Tibial nerve (tissue), 4 donors: ENCODE measurements at regions not wholly inside any gene's neighbourhood (a gene's known extent, or its start where the extent isn't known, plus 50 kb on each side); places are given as distances from the start of the nearest gene placed in this dataset.

ENCODE experiments used
- DNase-seq, 2 donors: peaks; one replicate each; pipeline ENCODE4 v3.0.0-alpha.2; 2019; ENCODE audit warnings: low spot score in 2 of 2
- H3K27ac ChIP-seq, 4 donors: fragments of 200-600 bp; sonication (generic) in 3 of 4; one replicate each; pipeline ENCODE4 v1.5.1; 2017 to 2019; ENCODE audit warnings: mild to moderate bottlenecking in 1 of 4
- H3K27me3 ChIP-seq, 2 donors: fragments of 200-600 bp; sonication (generic) in 1 of 2; one replicate each; pipeline versions ENCODE4 v1.5.1 to v1.6.0; 2017 to 2019
- H3K36me3 ChIP-seq, 3 donors: fragments of 200-600 bp; sonication (generic); one replicate each; pipeline ENCODE4 v1.5.1; 2018 to 2019
- H3K4me1 ChIP-seq, 4 donors: fragments of 200-600 bp; sonication (generic) in 3 of 4; one replicate each; pipeline ENCODE4 v1.5.1; 2017 to 2019
- H3K4me3 ChIP-seq, 4 donors: fragments of 200-600 bp; sonication (generic) in 3 of 4; one replicate each; pipeline ENCODE4 v1.5.1; 2017 to 2019; ENCODE audit warnings: mild to moderate bottlenecking in 1 of 4, moderate library complexity in 1 of 4
- H3K9me3 ChIP-seq, 4 donors: fragments of 200-600 bp; sonication (generic) in 3 of 4; one replicate each; pipeline ENCODE4 v1.5.1; 2017 to 2019
- CTCF ChIP-seq, 5 experiments: fragments of 200-600 bp in 3 of 5; fragments of 450-650 bp in 2 of 5; sonication (generic) in 3 of 5; IDR thresholded peaks; one replicate each; pipeline ENCODE4 v1.5.1; 2016 to 2019; ENCODE audit warnings: antibody characterized with exemption in 5 of 5, mild to moderate bottlenecking in 3 of 5, moderate library complexity in 2 of 5
- EP300 ChIP-seq, 2 donors: sonication (generic); formaldehyde crosslinking; IDR thresholded peaks; one replicate each; pipeline ENCODE4 v1.6.1; 2017; ENCODE audit warnings: antibody characterized with exemption in 2 of 2, mild to moderate bottlenecking in 1 of 2
- POLR2A ChIP-seq, 2 donors: fragments of 450-650 bp; IDR thresholded peaks; one replicate each; pipeline ENCODE4 v1.6.1; 2017; ENCODE audit warnings: antibody characterized with exemption in 2 of 2, mild to moderate bottlenecking in 2 of 2, moderate library complexity in 2 of 2
- WGBS, 2 donors: methylation state at CpG; one replicate each; pipeline ENCODE4 v1.1.5; 2018; 5-methylcytosine and 5-hydroxymethylcytosine counted together

GRCh38 chr1:111556325-111557037 is 53.0 kb upstream of the ADORA3 start:
- no peak overlapping the region for H3K4me3 ChIP-seq
- no peaks in the 10 kb centered on the region for H3K4me1 ChIP-seq
- no peak for DNase-seq
- no peaks in the 10 kb centered on the region for H3K36me3 ChIP-seq
- H3K27ac ChIP-seq: no peak overlapping the region
- WGBS, 2 donors: 58 to 69% methylated on average over 1 of the region's 1 CpG
- H3K9me3 ChIP-seq: no peaks in the 10 kb centered on the region
- H3K27me3 ChIP-seq: no peaks in the 10 kb centered on the region
- TF ChIP-seq POLR2A (IDR thresholded peaks at IDR 0.05): no peak
- TF ChIP-seq CTCF (IDR thresholded peaks at IDR 0.05): no peak
- no peak for TF ChIP-seq EP300 (IDR thresholded peaks at IDR 0.05)

- WGBS, 2 donors: 52 to 58% methylated on average over 3 of the region's 3 CpGs
- no peak for DNase-seq
- Histone ChIP-seq H3K4me3 (no peak overlapping the region), H3K27ac (no peak overlapping the region), H3K27me3 (no peaks in the 10 kb centered on the region), H3K9me3 (no peaks in the 10 kb centered on the region), H3K4me1 (no peaks in the 10 kb centered on the region), H3K36me3 (no peaks in the 10 kb centered on the region)
- TF ChIP-seq CTCF (IDR thresholded peaks at IDR 0.05): no peak
- no peak for TF ChIP-seq POLR2A (IDR thresholded peaks at IDR 0.05)
Observed at GRCh38 chr1:111559736-111560279, 56.4 kb upstream of the ADORA3 start.

GRCh38 chr1:111561328-111561727 is 57.9 kb upstream of the ADORA3 start:
- Histone ChIP-seq H3K4me1 (no peaks in the 10 kb centered on the region), H3K4me3 (no peak overlapping the region), H3K27ac (no peak overlapping the region), H3K9me3 (no peaks in the 10 kb centered on the region), H3K27me3 (no peaks in the 10 kb centered on the region), H3K36me3 (no peaks in the 10 kb centered on the region)
- 59 to 70% methylated on average over 4 of the region's 4 CpGs for WGBS, 2 donors
- no peak for DNase-seq
- no peak for TF ChIP-seq EP300 (IDR thresholded peaks at IDR 0.05)
- no peak for TF ChIP-seq CTCF (IDR thresholded peaks at IDR 0.05)
- no peak for TF ChIP-seq POLR2A (IDR thresholded peaks at IDR 0.05)

- 71 to 93% methylated on average over 2 of the region's 2 CpGs for WGBS, 2 donors
- no peaks in the 10 kb centered on the region for H3K9me3 ChIP-seq
Observed at GRCh38 chr1:111563619-111564018, 56.0 kb upstream of the RAP1A start.

More at GRCh38 chr1:111563619-111564018, 56.0 kb upstream of the RAP1A start:
- H3K27me3 ChIP-seq: no peaks in the 10 kb centered on the region
- no peak for TF ChIP-seq CTCF (IDR thresholded peaks at IDR 0.05)
- TF ChIP-seq POLR2A (IDR thresholded peaks at IDR 0.05): no peak
- TF ChIP-seq EP300 (IDR thresholded peaks at IDR 0.05): no peak
- H3K4me3 ChIP-seq: no peak overlapping the region
- H3K4me1 ChIP-seq: no peaks in the 10 kb centered on the region
- DNase-seq: no peak
- no peaks in the 10 kb centered on the region for H3K36me3 ChIP-seq
- H3K27ac ChIP-seq: peak overlapping the region in 2 of 4 donors; percentile 13 to 71
